ENCODE measurements at regions not wholly inside any gene's neighbourhood (a gene's known extent, or its start where the extent isn't known, plus 50 kb on each side); places are given as distances from the start of the nearest gene placed in this dataset.

DNA sequence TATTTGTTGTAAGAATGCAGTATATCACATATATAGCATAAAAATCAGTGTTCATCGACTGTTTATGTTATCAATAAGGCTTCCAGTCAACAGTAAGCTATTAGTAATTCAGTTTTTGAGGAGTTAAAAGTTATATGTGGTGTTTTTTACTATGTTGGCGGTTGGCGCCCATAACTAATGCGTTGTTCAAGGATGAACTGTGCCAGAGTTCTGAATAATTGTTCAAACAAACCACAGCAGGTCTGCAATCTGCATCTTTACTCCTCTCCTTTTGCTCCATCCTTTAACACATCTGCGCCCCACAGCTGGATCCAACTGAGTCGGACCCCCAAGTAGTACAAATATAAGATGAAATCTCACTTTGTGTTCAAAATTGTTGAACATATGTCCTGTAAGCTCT lies 836.1 kb downstream of the LTN1 start:
- TF ChIP-seq YY1 (IDR thresholded peaks at IDR 0.05; ENCODE audit: low read depth), result no peak
- TF ChIP-seq TAF1 (IDR thresholded peaks at IDR 0.05; ENCODE audit: low read depth), result no peak
- TF ChIP-seq EP300 (IDR thresholded peaks at IDR 0.05; ENCODE audit: borderline replicate concordance), result no peak
- TF ChIP-seq CREB1 (IDR thresholded peaks at IDR 0.05; ENCODE audit: low read depth), result no peak
- no peak for TF ChIP-seq RAD21 (IDR thresholded peaks at IDR 0.05; ENCODE audit: low read depth)
- no peak for TF ChIP-seq CEBPB (IDR thresholded peaks at IDR 0.05)
- TF ChIP-seq, protein P1, sequence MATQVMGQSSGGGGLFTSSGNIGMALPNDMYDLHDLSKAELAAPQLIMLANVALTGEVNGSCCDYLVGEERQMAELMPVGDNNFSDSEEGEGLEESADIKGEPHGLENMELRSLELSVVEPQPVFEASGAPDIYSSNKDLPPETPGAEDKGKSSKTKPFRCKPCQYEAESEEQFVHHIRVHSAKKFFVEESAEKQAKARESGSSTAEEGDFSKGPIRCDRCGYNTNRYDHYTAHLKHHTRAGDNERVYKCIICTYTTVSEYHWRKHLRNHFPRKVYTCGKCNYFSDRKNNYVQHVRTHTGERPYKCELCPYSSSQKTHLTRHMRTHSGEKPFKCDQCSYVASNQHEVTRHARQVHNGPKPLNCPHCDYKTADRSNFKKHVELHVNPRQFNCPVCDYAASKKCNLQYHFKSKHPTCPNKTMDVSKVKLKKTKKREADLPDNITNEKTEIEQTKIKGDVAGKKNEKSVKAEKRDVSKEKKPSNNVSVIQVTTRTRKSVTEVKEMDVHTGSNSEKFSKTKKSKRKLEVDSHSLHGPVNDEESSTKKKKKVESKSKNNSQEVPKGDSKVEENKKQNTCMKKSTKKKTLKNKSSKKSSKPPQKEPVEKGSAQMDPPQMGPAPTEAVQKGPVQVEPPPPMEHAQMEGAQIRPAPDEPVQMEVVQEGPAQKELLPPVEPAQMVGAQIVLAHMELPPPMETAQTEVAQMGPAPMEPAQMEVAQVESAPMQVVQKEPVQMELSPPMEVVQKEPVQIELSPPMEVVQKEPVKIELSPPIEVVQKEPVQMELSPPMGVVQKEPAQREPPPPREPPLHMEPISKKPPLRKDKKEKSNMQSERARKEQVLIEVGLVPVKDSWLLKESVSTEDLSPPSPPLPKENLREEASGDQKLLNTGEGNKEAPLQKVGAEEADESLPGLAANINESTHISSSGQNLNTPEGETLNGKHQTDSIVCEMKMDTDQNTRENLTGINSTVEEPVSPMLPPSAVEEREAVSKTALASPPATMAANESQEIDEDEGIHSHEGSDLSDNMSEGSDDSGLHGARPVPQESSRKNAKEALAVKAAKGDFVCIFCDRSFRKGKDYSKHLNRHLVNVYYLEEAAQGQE (IDR thresholded peaks at IDR 0.05; ENCODE audit: low read depth), result no peak
- no peak for TF ChIP-seq ZBTB7A (IDR thresholded peaks at IDR 0.05; ENCODE audit: low read depth)
- no peak for TF ChIP-seq NFIC (IDR thresholded peaks at IDR 0.05)
- TF ChIP-seq TCF12 (IDR thresholded peaks at IDR 0.05; ENCODE audit: low read depth), result no peak

DNA sequence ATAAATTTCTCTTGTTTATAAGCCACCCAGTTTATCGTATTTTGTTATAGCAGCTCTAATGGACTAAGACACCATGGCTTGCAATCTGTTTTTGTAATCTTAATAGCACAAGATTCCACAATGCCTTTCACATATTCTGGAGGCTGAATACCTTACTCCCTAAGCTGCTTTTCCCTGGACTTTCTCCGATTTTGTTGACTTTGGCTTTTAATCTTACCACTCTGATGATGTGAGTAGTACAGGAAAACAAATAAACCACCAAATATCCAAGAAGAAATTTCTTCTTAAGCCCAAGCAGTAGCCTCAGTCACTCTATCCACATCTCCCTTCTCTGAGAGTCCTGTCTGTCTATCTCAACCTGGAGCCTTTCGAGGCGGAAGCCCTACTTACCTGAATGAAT lies 838.6 kb downstream of the LTN1 start:
- TF ChIP-seq RAD21 (IDR thresholded peaks at IDR 0.05; ENCODE audit: low read depth), result no peak
- no peak for TF ChIP-seq TAF1 (IDR thresholded peaks at IDR 0.05; ENCODE audit: low read depth)
- TF ChIP-seq CEBPB (IDR thresholded peaks at IDR 0.05), result no peak
- no peak for TF ChIP-seq NFIC (IDR thresholded peaks at IDR 0.05)
- TF ChIP-seq EP300 (IDR thresholded peaks at IDR 0.05; ENCODE audit: borderline replicate concordance), result no peak
- no peak for TF ChIP-seq TEAD4 (IDR thresholded peaks at IDR 0.05)
- TF ChIP-seq EGR1 (IDR thresholded peaks at IDR 0.05), result no peak

DNA sequence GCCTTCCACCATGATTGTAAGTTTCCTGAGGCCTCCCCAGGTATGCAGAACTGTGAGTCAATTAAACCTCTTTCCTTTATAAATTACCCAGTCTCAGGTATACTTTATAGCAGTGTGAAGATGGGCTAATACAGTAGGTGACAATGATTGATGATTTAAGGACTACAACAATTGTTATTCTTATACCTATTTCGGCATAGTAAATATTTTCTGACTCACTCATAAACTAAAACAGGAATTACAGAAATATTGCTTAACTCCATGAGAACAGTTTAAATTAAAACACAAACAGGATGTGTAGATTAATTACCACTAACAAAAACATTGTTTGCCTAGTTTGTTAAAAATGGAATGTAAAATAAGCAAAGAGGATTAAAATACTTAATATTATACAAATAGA lies 839.9 kb downstream of the LTN1 start:
- TF ChIP-seq, protein P2, sequence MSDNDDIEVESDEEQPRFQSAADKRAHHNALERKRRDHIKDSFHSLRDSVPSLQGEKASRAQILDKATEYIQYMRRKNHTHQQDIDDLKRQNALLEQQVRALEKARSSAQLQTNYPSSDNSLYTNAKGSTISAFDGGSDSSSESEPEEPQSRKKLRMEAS (IDR thresholded peaks at IDR 0.05), result no peak
- TF ChIP-seq, protein P3, sequence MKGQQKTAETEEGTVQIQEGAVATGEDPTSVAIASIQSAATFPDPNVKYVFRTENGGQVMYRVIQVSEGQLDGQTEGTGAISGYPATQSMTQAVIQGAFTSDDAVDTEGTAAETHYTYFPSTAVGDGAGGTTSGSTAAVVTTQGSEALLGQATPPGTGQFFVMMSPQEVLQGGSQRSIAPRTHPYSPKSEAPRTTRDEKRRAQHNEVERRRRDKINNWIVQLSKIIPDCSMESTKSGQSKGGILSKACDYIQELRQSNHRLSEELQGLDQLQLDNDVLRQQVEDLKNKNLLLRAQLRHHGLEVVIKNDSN (IDR thresholded peaks at IDR 0.05), result no peak
- TF ChIP-seq RAD21 (IDR thresholded peaks at IDR 0.05; ENCODE audit: low read depth) (no peak), NFIC (IDR thresholded peaks at IDR 0.05) (no peak), CREB1 (IDR thresholded peaks at IDR 0.05; ENCODE audit: low read depth) (no peak), CEBPB (IDR thresholded peaks at IDR 0.05) (no peak), ZBTB7A (IDR thresholded peaks at IDR 0.05; ENCODE audit: low read depth) (no peak), TEAD4 (IDR thresholded peaks at IDR 0.05) (no peak), EP300 (IDR thresholded peaks at IDR 0.05; ENCODE audit: borderline replicate concordance) (no peak), EGR1 (IDR thresholded peaks at IDR 0.05) (no peak), TAF1 (IDR thresholded peaks at IDR 0.05; ENCODE audit: low read depth) (no peak)
- TF ChIP-seq, protein P1 (IDR thresholded peaks at IDR 0.05; ENCODE audit: low read depth), result no peak

DNA sequence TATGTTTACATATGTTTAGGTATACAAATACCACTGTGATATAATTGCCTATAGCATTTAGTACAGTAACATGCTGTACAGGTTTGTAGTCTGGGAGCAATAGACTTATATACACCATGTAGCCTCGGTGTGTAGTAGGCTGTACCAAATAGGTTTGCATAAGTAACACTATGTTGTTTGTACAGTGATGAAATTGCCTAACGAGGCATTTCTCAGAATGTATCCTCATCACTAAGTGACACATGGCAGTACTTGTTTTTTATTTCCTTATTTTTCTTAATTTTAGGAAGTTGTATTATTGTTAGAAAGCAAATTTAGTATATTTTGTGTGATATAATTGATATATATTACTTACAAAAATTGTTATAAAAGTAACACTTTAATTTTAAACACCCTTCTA lies 840.9 kb downstream of the LTN1 start:
- TF ChIP-seq ZBTB7A (IDR thresholded peaks at IDR 0.05; ENCODE audit: low read depth) (no peak), EP300 (IDR thresholded peaks at IDR 0.05; ENCODE audit: borderline replicate concordance) (no peak), TAF1 (IDR thresholded peaks at IDR 0.05; ENCODE audit: low read depth) (no peak), TEAD4 (IDR thresholded peaks at IDR 0.05) (no peak), CEBPB (IDR thresholded peaks at IDR 0.05) (no peak), RAD21 (IDR thresholded peaks at IDR 0.05; ENCODE audit: low read depth) (no peak), NFIC (IDR thresholded peaks at IDR 0.05) (no peak), TCF12 (IDR thresholded peaks at IDR 0.05; ENCODE audit: low read depth) (no peak), FOXM1 (IDR thresholded peaks at IDR 0.05; ENCODE audit: borderline replicate concordance, low read depth) (no peak)
- TF ChIP-seq, protein P3 (IDR thresholded peaks at IDR 0.05), result no peak
- TF ChIP-seq, protein P2 (IDR thresholded peaks at IDR 0.05), result no peak
- TF ChIP-seq, protein P1 (IDR thresholded peaks at IDR 0.05; ENCODE audit: low read depth), result no peak

DNA sequence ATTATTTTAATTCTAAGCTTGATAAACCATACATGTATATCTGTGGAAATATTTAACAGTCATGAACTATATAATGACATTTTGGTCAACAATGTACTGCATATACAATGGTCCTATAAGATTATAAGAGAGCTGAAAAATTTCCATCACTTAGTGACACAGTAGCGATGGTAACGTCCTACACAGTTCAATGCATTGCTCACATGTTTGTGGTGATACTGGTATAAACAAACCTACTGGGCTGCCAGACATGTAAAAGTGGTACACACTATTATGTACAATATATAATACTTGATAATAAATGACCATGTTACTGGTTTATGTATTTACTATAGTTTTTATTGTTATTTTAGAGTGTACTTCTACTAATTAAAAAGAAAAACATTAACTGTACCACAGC lies 841.9 kb downstream of the LTN1 start:
- no peak for TF ChIP-seq CEBPB (IDR thresholded peaks at IDR 0.05)
- TF ChIP-seq NFIC (IDR thresholded peaks at IDR 0.05), result no peak
- TF ChIP-seq CREB1 (IDR thresholded peaks at IDR 0.05; ENCODE audit: low read depth), result no peak
- TF ChIP-seq, protein P2 (IDR thresholded peaks at IDR 0.05), result no peak
- TF ChIP-seq YY1 (IDR thresholded peaks at IDR 0.05; ENCODE audit: low read depth), result no peak
- TF ChIP-seq TEAD4 (IDR thresholded peaks at IDR 0.05), result no peak
- TF ChIP-seq TAF1 (IDR thresholded peaks at IDR 0.05; ENCODE audit: low read depth), result no peak
- TF ChIP-seq, protein P3 (IDR thresholded peaks at IDR 0.05), result no peak
- no peak for TF ChIP-seq TCF12 (IDR thresholded peaks at IDR 0.05; ENCODE audit: low read depth)
- no peak for TF ChIP-seq ZBTB7A (IDR thresholded peaks at IDR 0.05; ENCODE audit: low read depth)
- TF ChIP-seq, protein P1 (IDR thresholded peaks at IDR 0.05; ENCODE audit: low read depth), result no peak
- no peak for TF ChIP-seq RAD21 (IDR thresholded peaks at IDR 0.05; ENCODE audit: low read depth)
- no peak for TF ChIP-seq EP300 (IDR thresholded peaks at IDR 0.05; ENCODE audit: borderline replicate concordance)
- TF ChIP-seq FOXM1 (IDR thresholded peaks at IDR 0.05; ENCODE audit: borderline replicate concordance, low read depth), result no peak
- TF ChIP-seq EGR1 (IDR thresholded peaks at IDR 0.05), result no peak

Measured in Ishikawa (cell line).